Osteocyte (in vitro differentiated cells): ENCODE measurements at regions not wholly inside any gene's neighbourhood (a gene's known extent, or its start where the extent isn't known, plus 50 kb on each side); places are given as distances from the start of the nearest gene placed in this dataset.

Experiments used
- DNase-seq: peaks from one replicate; pipeline ENCODE4 v3.0.0; 2021; ENCODE audit warnings: mixed read lengths; ENCODE audit not compliant: unreplicated experiment; ENCODE audit errors: extremely low spot score
- H3K27ac Mint-ChIP-seq: one replicate; pipeline ENCODE4 v1.8.0; 2021; ENCODE audit warnings: mild to moderate bottlenecking, mixed read lengths; ENCODE audit not compliant: unreplicated experiment
- H3K27me3 Mint-ChIP-seq: one replicate; pipeline ENCODE4 v1.8.0; 2021; ENCODE audit warnings: mixed read lengths; ENCODE audit not compliant: unreplicated experiment
- H3K36me3 Mint-ChIP-seq: one replicate; pipeline ENCODE4 v1.8.0; 2021; ENCODE audit warnings: mixed read lengths; ENCODE audit not compliant: unreplicated experiment
- H3K4me1 Mint-ChIP-seq: one replicate; pipeline ENCODE4 v1.8.0; 2021; ENCODE audit warnings: mixed read lengths; ENCODE audit not compliant: unreplicated experiment
- H3K4me3 Mint-ChIP-seq: one replicate; pipeline ENCODE4 v1.8.0; 2021; ENCODE audit warnings: mild to moderate bottlenecking, moderate library complexity, mixed read lengths; ENCODE audit not compliant: unreplicated experiment
- H3K9me3 Mint-ChIP-seq: one replicate; pipeline ENCODE4 v1.8.0; 2021; ENCODE audit warnings: mixed read lengths; ENCODE audit not compliant: unreplicated experiment
- CTCF ChIP-seq: fragments of 200-600 bp; sonication (generic); IDR thresholded peaks from 2 replicates; pipeline ENCODE4 v1.5.0; 2021; ENCODE audit warnings: antibody characterized with exemption, mild to moderate bottlenecking, moderate library complexity

GRCh38 chr11:26188554-26188953 is 143.4 kb upstream of the ANO3 start:
- no peaks in the 10 kb centered on the region for H3K9me3 Mint-ChIP-seq
- no peak for DNase-seq
- peak overlapping the region; percentile 39 for H3K27ac Mint-ChIP-seq
- no peaks in the 10 kb centered on the region for H3K36me3 Mint-ChIP-seq
- H3K4me1 Mint-ChIP-seq: peaks cover 30% of the 10 kb centered on the region
- no peaks in the 10 kb centered on the region for H3K27me3 Mint-ChIP-seq
- TF ChIP-seq CTCF: no peak
- no peak overlapping the region for H3K4me3 Mint-ChIP-seq

- Mint-ChIP-seq H3K4me3 (no peak overlapping the region), H3K27me3 (no peaks in the 10 kb centered on the region)
Measured at GRCh38 chr11:26191193-26191592, 140.7 kb upstream of the ANO3 start.

GRCh38 chr11:26193694-26194365 is 138.1 kb upstream of the ANO3 start:
- no peak for TF ChIP-seq CTCF
- Mint-ChIP-seq H3K27me3 (no peaks in the 10 kb centered on the region), H3K4me1 (peaks cover 14% of the 10 kb centered on the region), H3K9me3 (peaks cover 5% of the 10 kb centered on the region), H3K36me3 (no peaks in the 10 kb centered on the region), H3K27ac (no peak overlapping the region), H3K4me3 (no peak overlapping the region)
- DNase-seq: no peak

More at GRCh38 chr11:26191193-26191592, 140.7 kb upstream of the ANO3 start:
- Mint-ChIP-seq H3K9me3 (peaks cover 5% of the 10 kb centered on the region), H3K36me3 (no peaks in the 10 kb centered on the region), H3K27ac (no peak overlapping the region), H3K4me1 (peaks cover 34% of the 10 kb centered on the region)
- no peak for DNase-seq
- TF ChIP-seq CTCF: no peak

DNA sequence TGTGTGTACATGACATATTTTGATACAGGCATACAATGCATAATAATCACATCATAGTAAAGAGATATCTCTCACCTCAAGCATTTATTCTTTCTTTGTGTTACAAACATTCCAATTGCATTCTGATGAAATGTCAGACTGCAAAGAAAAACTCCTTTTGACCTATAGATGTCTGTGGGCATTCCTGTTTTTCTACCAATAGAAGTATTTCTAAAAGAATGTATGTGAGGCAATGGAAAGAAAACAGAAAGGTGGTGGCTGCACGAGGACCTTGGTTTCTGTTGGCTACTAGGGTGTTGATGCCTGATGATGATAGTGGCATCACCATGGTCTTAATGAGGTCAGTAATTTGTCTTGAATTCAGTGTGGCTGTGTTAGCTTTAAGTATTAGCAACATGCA is 137.0 kb upstream of the ANO3 start:
- no peak for DNase-seq
- TF ChIP-seq CTCF: no peak
- no peaks in the 10 kb centered on the region for H3K27me3 Mint-ChIP-seq
- no peak overlapping the region for H3K27ac Mint-ChIP-seq
- no peak overlapping the region for H3K4me3 Mint-ChIP-seq
- H3K4me1 Mint-ChIP-seq: peaks cover 16% of the 10 kb centered on the region
- H3K9me3 Mint-ChIP-seq: peaks cover 5% of the 10 kb centered on the region
- no peaks in the 10 kb centered on the region for H3K36me3 Mint-ChIP-seq

GRCh38 chr11:26198532-26199096 is 133.3 kb upstream of the ANO3 start:
- H3K36me3 Mint-ChIP-seq: no peaks in the 10 kb centered on the region
- no peak for TF ChIP-seq CTCF
- H3K27ac Mint-ChIP-seq: no peak overlapping the region
- no peaks in the 10 kb centered on the region for H3K27me3 Mint-ChIP-seq
- peaks cover 5% of the 10 kb centered on the region for H3K9me3 Mint-ChIP-seq
- no peak overlapping the region for H3K4me3 Mint-ChIP-seq
- DNase-seq: no peak
- H3K4me1 Mint-ChIP-seq: peaks cover 17% of the 10 kb centered on the region
